ENCODE measurements at regions not wholly inside any gene's neighbourhood (a gene's known extent, or its start where the extent isn't known, plus 50 kb on each side); places are given as distances from the start of the nearest gene placed in this dataset.

DNA sequence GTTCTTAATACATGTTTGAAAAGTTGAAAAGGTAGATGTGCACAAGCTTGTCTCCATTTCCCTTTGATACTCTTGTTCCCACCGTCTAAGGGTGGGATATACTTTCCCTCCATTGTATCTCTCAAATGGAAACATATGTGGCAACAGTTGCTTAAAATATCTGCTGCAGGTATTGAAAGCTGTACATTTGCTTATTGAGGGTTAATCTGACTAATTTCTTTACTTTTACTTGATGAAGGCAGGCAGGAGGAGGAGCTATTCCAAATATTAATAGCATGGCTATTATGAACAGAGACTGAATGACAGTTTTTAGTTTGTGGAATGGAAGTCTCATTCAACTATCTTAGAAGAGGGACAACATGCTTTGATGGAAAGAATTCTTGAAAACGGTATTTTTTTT is 103.8 kb downstream of the SLC10A2 start:
- TF ChIP-seq, protein P1, sequence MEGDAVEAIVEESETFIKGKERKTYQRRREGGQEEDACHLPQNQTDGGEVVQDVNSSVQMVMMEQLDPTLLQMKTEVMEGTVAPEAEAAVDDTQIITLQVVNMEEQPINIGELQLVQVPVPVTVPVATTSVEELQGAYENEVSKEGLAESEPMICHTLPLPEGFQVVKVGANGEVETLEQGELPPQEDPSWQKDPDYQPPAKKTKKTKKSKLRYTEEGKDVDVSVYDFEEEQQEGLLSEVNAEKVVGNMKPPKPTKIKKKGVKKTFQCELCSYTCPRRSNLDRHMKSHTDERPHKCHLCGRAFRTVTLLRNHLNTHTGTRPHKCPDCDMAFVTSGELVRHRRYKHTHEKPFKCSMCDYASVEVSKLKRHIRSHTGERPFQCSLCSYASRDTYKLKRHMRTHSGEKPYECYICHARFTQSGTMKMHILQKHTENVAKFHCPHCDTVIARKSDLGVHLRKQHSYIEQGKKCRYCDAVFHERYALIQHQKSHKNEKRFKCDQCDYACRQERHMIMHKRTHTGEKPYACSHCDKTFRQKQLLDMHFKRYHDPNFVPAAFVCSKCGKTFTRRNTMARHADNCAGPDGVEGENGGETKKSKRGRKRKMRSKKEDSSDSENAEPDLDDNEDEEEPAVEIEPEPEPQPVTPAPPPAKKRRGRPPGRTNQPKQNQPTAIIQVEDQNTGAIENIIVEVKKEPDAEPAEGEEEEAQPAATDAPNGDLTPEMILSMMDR (IDR thresholded peaks at IDR 0.05) = no peak
- no peak for TF ChIP-seq EZH2 (IDR thresholded peaks at IDR 0.05; ENCODE audit: borderline replicate concordance, insufficient read depth, low read depth, low read length, poor library complexity, severe bottlenecking)
